ENCODE measurements at regions not wholly inside any gene's neighbourhood (a gene's known extent, or its start where the extent isn't known, plus 50 kb on each side); places are given as distances from the start of the nearest gene placed in this dataset.

DNA sequence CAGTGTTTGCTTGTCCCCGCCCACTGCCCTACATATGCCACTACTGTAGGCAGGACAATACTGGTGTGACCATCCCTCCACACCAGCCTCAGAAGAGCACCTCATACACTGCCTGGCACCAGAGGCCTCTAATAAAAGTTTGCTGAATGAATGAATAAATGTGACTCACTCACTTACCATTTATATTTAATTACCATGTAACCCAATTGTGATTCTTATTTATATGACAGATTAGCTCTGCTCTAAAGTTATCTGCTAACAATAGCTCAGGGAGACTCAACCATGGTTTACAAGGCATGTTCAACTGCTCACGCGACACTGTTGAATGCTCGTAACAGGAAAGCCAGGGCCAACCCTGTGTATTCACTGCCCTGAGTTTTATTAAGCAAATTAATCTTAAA lies 66.0 kb upstream of the DOCK9 start:
- TF ChIP-seq, protein P1, sequence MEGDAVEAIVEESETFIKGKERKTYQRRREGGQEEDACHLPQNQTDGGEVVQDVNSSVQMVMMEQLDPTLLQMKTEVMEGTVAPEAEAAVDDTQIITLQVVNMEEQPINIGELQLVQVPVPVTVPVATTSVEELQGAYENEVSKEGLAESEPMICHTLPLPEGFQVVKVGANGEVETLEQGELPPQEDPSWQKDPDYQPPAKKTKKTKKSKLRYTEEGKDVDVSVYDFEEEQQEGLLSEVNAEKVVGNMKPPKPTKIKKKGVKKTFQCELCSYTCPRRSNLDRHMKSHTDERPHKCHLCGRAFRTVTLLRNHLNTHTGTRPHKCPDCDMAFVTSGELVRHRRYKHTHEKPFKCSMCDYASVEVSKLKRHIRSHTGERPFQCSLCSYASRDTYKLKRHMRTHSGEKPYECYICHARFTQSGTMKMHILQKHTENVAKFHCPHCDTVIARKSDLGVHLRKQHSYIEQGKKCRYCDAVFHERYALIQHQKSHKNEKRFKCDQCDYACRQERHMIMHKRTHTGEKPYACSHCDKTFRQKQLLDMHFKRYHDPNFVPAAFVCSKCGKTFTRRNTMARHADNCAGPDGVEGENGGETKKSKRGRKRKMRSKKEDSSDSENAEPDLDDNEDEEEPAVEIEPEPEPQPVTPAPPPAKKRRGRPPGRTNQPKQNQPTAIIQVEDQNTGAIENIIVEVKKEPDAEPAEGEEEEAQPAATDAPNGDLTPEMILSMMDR (IDR thresholded peaks at IDR 0.05) = no peak
- intact Hi-C loops (cut with micrococcal nuclease) = loop anchor here in 1 of 2 donors (10.0 kb wide), 1 partner anchor 111 kb away; no protein-coding TSS in a partner anchor
- 100% methylated on average over 2 of the region's 4 CpGs for WGBS (ENCODE audit: insufficient coverage)
- peak overlapping the region in 1 of 2 donors; percentile 90 for H3K4me3 Mint-ChIP-seq
- no peak overlapping the region for H3K4me3 ChIP-seq (replicated peaks in 1 of 3; ENCODE audit: low read depth in 2 of 3, low read length in 3 of 3)
- H3K27ac ChIP-seq (ENCODE audit: low read depth in 1 of 2, low read length in 2 of 2) = no peak overlapping the region
- DNase-seq = no peak
- no peaks in the 10 kb centered on the region for H3K79me2 ChIP-seq (ENCODE audit: insufficient read depth, low read length)
- H3K27me3 Mint-ChIP-seq (ENCODE audit: low read depth in 3 of 3) = peaks cover 79 to 97% (median 93%) of the 10 kb centered on the region in 3 donors
- peaks cover 21 to 22% of the 10 kb centered on the region in 2 donors for H3K4me1 ChIP-seq (ENCODE audit: control insufficient read depth in 1 of 2, insufficient read depth in 2 of 2, low read length in 2 of 2)
- no peak overlapping the region for H3K9ac ChIP-seq (ENCODE audit: insufficient read depth, low read length, poor library complexity, severe bottlenecking)
- peaks cover 18% of the 10 kb centered on the region for H3K4me1 Mint-ChIP-seq
- H2AFZ ChIP-seq (ENCODE audit: insufficient read depth, low read depth, low read length, poor library complexity, severe bottlenecking) = no peak overlapping the region
- H3K9me3 Mint-ChIP-seq = peaks cover 2 to 32% (median 20%) of the 10 kb centered on the region in 7 donors
- peaks cover 39% of the 10 kb centered on the region for H4K20me1 ChIP-seq (ENCODE audit: insufficient read depth, low read length)
- H3K27ac Mint-ChIP-seq = no peak overlapping the region
- no peak overlapping the region for H3K4me2 ChIP-seq (replicated peaks; ENCODE audit: extremely low read depth, low read length, poor library complexity, severe bottlenecking)
- H3K9me3 ChIP-seq (replicated peaks in 1 of 2; ENCODE audit: control insufficient read depth in 1 of 2, insufficient read depth in 1 of 2, low read length in 2 of 2) = peaks cover 4 to 53% of the 10 kb centered on the region in 2 donors
- H3K27me3 ChIP-seq (ENCODE audit: control insufficient read depth in 2 of 2, insufficient read depth in 2 of 2, low read length in 2 of 2) = peaks cover 90 to 92% of the 10 kb centered on the region in 2 donors
- H3K36me3 Mint-ChIP-seq = peaks cover 0 to 8% of the 10 kb centered on the region in 2 donors
- H3K36me3 ChIP-seq (replicated peaks in 1 of 2; ENCODE audit: control insufficient read depth in 1 of 2, insufficient read depth in 2 of 2, low read length in 2 of 2) = no peaks in the 10 kb centered on the region

DNA sequence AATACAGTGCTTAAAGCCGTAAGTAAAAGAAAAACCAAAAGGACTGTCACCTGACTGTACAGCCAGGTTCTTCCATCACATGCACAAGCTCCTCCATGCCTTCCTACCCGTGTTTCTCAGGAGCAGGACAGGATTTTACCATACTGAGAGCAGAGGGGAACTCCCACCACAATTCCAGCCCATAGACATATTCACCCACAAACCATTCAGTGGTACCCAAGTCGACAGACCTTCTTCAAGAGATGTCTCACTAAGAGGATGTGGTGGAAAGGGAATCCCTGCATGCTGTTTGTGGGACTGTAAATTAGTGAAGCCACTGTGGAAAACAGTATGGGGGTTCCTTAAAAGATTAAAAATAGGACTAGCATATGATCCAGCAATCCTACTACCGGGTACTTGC lies 66.9 kb upstream of the DOCK9 start:
- Histone ChIP-seq H2AFZ (ENCODE audit: insufficient read depth, low read depth, low read length, poor library complexity, severe bottlenecking) (no peak overlapping the region), H3K9me3 (replicated peaks in 1 of 2; ENCODE audit: control insufficient read depth in 1 of 2, insufficient read depth in 1 of 2, low read length in 2 of 2) (peaks cover 4 to 57% of the 10 kb centered on the region in 2 donors), H4K20me1 (ENCODE audit: insufficient read depth, low read length) (peaks cover 39% of the 10 kb centered on the region), H3K4me3 (replicated peaks in 1 of 3; ENCODE audit: low read depth in 2 of 3, low read length in 3 of 3) (no peak overlapping the region), H3K36me3 (replicated peaks in 1 of 2; ENCODE audit: control insufficient read depth in 1 of 2, insufficient read depth in 2 of 2, low read length in 2 of 2) (no peaks in the 10 kb centered on the region), H3K4me2 (replicated peaks; ENCODE audit: extremely low read depth, low read length, poor library complexity, severe bottlenecking) (no peak overlapping the region), H3K4me1 (ENCODE audit: control insufficient read depth in 1 of 2, insufficient read depth in 2 of 2, low read length in 2 of 2) (peaks cover 21 to 22% of the 10 kb centered on the region in 2 donors), H3K79me2 (ENCODE audit: insufficient read depth, low read length) (no peaks in the 10 kb centered on the region), H3K9ac (ENCODE audit: insufficient read depth, low read length, poor library complexity, severe bottlenecking) (no peak overlapping the region), H3K27me3 (ENCODE audit: control insufficient read depth in 2 of 2, insufficient read depth in 2 of 2, low read length in 2 of 2) (peaks cover 90 to 92% of the 10 kb centered on the region in 2 donors), H3K27ac (ENCODE audit: low read depth in 1 of 2, low read length in 2 of 2) (no peak overlapping the region)
- Mint-ChIP-seq H3K4me1 (peaks cover 18% of the 10 kb centered on the region), H3K4me3 (peak overlapping the region in 1 of 2 donors; percentile 90), H3K27ac (no peak overlapping the region), H3K27me3 (ENCODE audit: low read depth in 3 of 3) (peaks cover 84 to 98% (median 96%) of the 10 kb centered on the region in 3 donors), H3K9me3 (peaks cover 2 to 32% (median 20%) of the 10 kb centered on the region in 7 donors), H3K36me3 (peaks cover 0 to 8% of the 10 kb centered on the region in 2 donors)
- TF ChIP-seq, protein P1 (IDR thresholded peaks at IDR 0.05) = no peak
- WGBS (ENCODE audit: insufficient coverage) = 90% methylated on average over 2 of the region's 4 CpGs
- no peak for DNase-seq
- intact Hi-C loops (cut with micrococcal nuclease) = loop anchor here in 1 of 2 donors (10.0 kb wide), 1 partner anchor 110 kb away; no protein-coding TSS in a partner anchor

All from CD14-positive monocyte (primary cell).